Peyer's patch (tissue), 4 donors: ENCODE measurements at regions not wholly inside any gene's neighbourhood (a gene's known extent, or its start where the extent isn't known, plus 50 kb on each side); places are given as distances from the start of the nearest gene placed in this dataset.
"Not testable (repeated sequence)": the region's sequence is repeated elsewhere in the genome, so short reads cannot be mapped to it uniquely, and the experiment has no call there.

Experiments
- DNase-seq, 3 donors: peaks; one replicate each; pipeline ENCODE4 v3.0.0-alpha.2; 2017 to 2019
- H3K27ac ChIP-seq, 4 donors: fragments of 200-600 bp; sonication (generic); one replicate each; pipeline ENCODE4 v1.5.1; 2016 to 2019
- H3K27me3 ChIP-seq, 2 donors: fragments of 200-600 bp; sonication (generic); one replicate each; pipeline ENCODE4 v1.5.1; 2019
- H3K36me3 ChIP-seq, 3 donors: fragments of 200-600 bp; sonication (generic); one replicate each; pipeline ENCODE4 v1.5.1; 2016 to 2019
- H3K4me1 ChIP-seq, 4 donors: fragments of 200-600 bp; sonication (generic); one replicate each; pipeline ENCODE4 v1.5.1; 2016 to 2019
- H3K4me3 ChIP-seq, 4 donors: fragments of 200-600 bp; sonication (generic); 1 replicate in 3 of 4; 2 replicates in 1 of 4; pipeline ENCODE4 v1.5.1; 2016 to 2019; ENCODE audit warnings: mild to moderate bottlenecking in 1 of 4
- H3K9me3 ChIP-seq, 4 donors: fragments of 200-600 bp; sonication (generic); one replicate each; pipeline ENCODE4 v1.5.1; 2016 to 2019; ENCODE audit warnings: mild to moderate bottlenecking in 1 of 4

DNA sequence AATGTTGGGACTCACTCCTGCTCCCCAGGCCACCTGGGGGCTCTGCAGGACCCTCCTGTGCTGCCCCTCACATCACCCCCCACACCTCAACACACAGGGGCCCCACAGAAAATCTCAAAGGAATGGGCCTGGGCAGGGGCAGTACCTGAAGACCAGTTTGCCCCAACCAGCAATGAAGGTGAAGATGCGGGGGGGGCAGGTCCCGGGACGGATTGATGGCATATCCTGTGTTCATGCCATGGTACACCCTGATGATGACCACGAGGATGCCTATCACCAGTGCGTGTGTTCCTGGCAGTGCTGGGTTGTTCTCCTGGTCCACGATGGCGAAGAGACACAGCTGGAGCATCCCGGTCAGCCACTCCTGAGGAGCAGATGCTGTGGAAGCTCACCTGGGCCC lies 663.0 kb downstream of the FOXD4L5 start:
- H3K4me1 ChIP-seq, H3K9me3 ChIP-seq, H3K36me3 ChIP-seq, H3K27ac ChIP-seq, H3K27me3 ChIP-seq, H3K4me3 ChIP-seq: not testable (repeated sequence)
- DNase-seq: peak in 2 of 3 donors; percentile 12 to 42
